Tibial nerve (tissue), 4 donors: ENCODE measurements at regions not wholly inside any gene's neighbourhood (a gene's known extent, or its start where the extent isn't known, plus 50 kb on each side); places are given as distances from the start of the nearest gene placed in this dataset.
"Not testable (repeated sequence)": the region's sequence is repeated elsewhere in the genome, so short reads cannot be mapped to it uniquely, and the experiment has no call there.

ENCODE experiments used
- DNase-seq, 2 donors: peaks; one replicate each; pipeline ENCODE4 v3.0.0-alpha.2; 2019; ENCODE audit warnings: low spot score in 2 of 2
- H3K27ac ChIP-seq, 4 donors: fragments of 200-600 bp; sonication (generic) in 3 of 4; one replicate each; pipeline ENCODE4 v1.5.1; 2017 to 2019; ENCODE audit warnings: mild to moderate bottlenecking in 1 of 4
- H3K27me3 ChIP-seq, 2 donors: fragments of 200-600 bp; sonication (generic) in 1 of 2; one replicate each; pipeline versions ENCODE4 v1.5.1 to v1.6.0; 2017 to 2019
- H3K36me3 ChIP-seq, 3 donors: fragments of 200-600 bp; sonication (generic); one replicate each; pipeline ENCODE4 v1.5.1; 2018 to 2019
- H3K4me1 ChIP-seq, 4 donors: fragments of 200-600 bp; sonication (generic) in 3 of 4; one replicate each; pipeline ENCODE4 v1.5.1; 2017 to 2019
- H3K4me3 ChIP-seq, 4 donors: fragments of 200-600 bp; sonication (generic) in 3 of 4; one replicate each; pipeline ENCODE4 v1.5.1; 2017 to 2019; ENCODE audit warnings: mild to moderate bottlenecking in 1 of 4, moderate library complexity in 1 of 4
- H3K9me3 ChIP-seq, 4 donors: fragments of 200-600 bp; sonication (generic) in 3 of 4; one replicate each; pipeline ENCODE4 v1.5.1; 2017 to 2019
- CTCF ChIP-seq, 5 experiments: fragments of 200-600 bp in 3 of 5; fragments of 450-650 bp in 2 of 5; sonication (generic) in 3 of 5; IDR thresholded peaks; one replicate each; pipeline ENCODE4 v1.5.1; 2016 to 2019; ENCODE audit warnings: antibody characterized with exemption in 5 of 5, mild to moderate bottlenecking in 3 of 5, moderate library complexity in 2 of 5
- EP300 ChIP-seq, 2 donors: sonication (generic); formaldehyde crosslinking; IDR thresholded peaks; one replicate each; pipeline ENCODE4 v1.6.1; 2017; ENCODE audit warnings: antibody characterized with exemption in 2 of 2, mild to moderate bottlenecking in 1 of 2
- POLR2A ChIP-seq, 2 donors: fragments of 450-650 bp; IDR thresholded peaks; one replicate each; pipeline ENCODE4 v1.6.1; 2017; ENCODE audit warnings: antibody characterized with exemption in 2 of 2, mild to moderate bottlenecking in 2 of 2, moderate library complexity in 2 of 2
- WGBS, 2 donors: methylation state at CpG; one replicate each; pipeline ENCODE4 v1.1.5; 2018; 5-methylcytosine and 5-hydroxymethylcytosine counted together

- no peak overlapping the region for H3K4me3 ChIP-seq
- H3K27ac ChIP-seq, result peak overlapping the region in 2 of 4 donors; percentile 1 to 97
- DNase-seq, result no peak
- TF ChIP-seq CTCF (IDR thresholded peaks at IDR 0.05) (no peak), EP300 (IDR thresholded peaks at IDR 0.05) (no peak), POLR2A (IDR thresholded peaks at IDR 0.05) (no peak)
- no peaks in the 10 kb centered on the region for H3K27me3 ChIP-seq
- no peaks in the 10 kb centered on the region for H3K36me3 ChIP-seq
- H3K4me1 ChIP-seq, result peaks cover 3 to 33% (median 16%) of the 10 kb centered on the region in 4 donors
- 84 to 94% methylated on average over 6 of the region's 6 CpGs for WGBS, 2 donors
- no peaks in the 10 kb centered on the region for H3K9me3 ChIP-seq
These were observed 105.1 kb upstream of the GALNT15 start for GRCh38 chr3:16069149-16069922.

- Histone ChIP-seq H3K36me3 (no peaks in the 10 kb centered on the region), H3K4me3 (no peak overlapping the region)
- 76 to 79% methylated on average over 5 of the region's 5 CpGs for WGBS, 2 donors
These were observed 103.8 kb upstream of the GALNT15 start for GRCh38 chr3:16070707-16071106.

GRCh38 chr3:16071206-16071605 lies 103.3 kb upstream of the GALNT15 start:
- TF ChIP-seq CTCF (IDR thresholded peaks at IDR 0.05), result no peak
- TF ChIP-seq POLR2A (IDR thresholded peaks at IDR 0.05), result no peak
- TF ChIP-seq EP300 (IDR thresholded peaks at IDR 0.05), result no peak
- 94 to 98% methylated on average over 6 of the region's 6 CpGs for WGBS, 2 donors
- Histone ChIP-seq H3K4me3 (no peak overlapping the region), H3K27ac (no peak overlapping the region), H3K4me1 (peaks cover 0 to 14% (median 4%) of the 10 kb centered on the region in 4 donors), H3K36me3 (no peaks in the 10 kb centered on the region), H3K9me3 (no peaks in the 10 kb centered on the region), H3K27me3 (no peaks in the 10 kb centered on the region)
- DNase-seq, result no peak

More at GRCh38 chr3:16070707-16071106, 103.8 kb upstream of the GALNT15 start:
- no peak for DNase-seq
- TF ChIP-seq CTCF (IDR thresholded peaks at IDR 0.05) (no peak), EP300 (IDR thresholded peaks at IDR 0.05) (no peak), POLR2A (IDR thresholded peaks at IDR 0.05) (no peak)
- peaks cover 0 to 19% (median 4%) of the 10 kb centered on the region in 4 donors for H3K4me1 ChIP-seq
- H3K27me3 ChIP-seq, result no peaks in the 10 kb centered on the region
- no peak overlapping the region for H3K27ac ChIP-seq
- no peaks in the 10 kb centered on the region for H3K9me3 ChIP-seq

- 79 to 90% methylated on average over 1 of the region's 1 CpG for WGBS, 2 donors
- Histone ChIP-seq H3K4me1 (peaks cover 0 to 12% (median 4%) of the 10 kb centered on the region in 4 donors), H3K27ac (no peak overlapping the region), H3K27me3 (no peaks in the 10 kb centered on the region), H3K36me3 (no peaks in the 10 kb centered on the region), H3K9me3 (peaks cover 0 to 3% (median 0%) of the 10 kb centered on the region in 4 donors), H3K4me3 (no peak overlapping the region)
- TF ChIP-seq EP300 (IDR thresholded peaks at IDR 0.05) (no peak), POLR2A (IDR thresholded peaks at IDR 0.05) (no peak), CTCF (IDR thresholded peaks at IDR 0.05) (no peak)
- DNase-seq, result no peak
These were observed 101.9 kb upstream of the GALNT15 start for GRCh38 chr3:16072420-16073110.

- H3K9me3 ChIP-seq, result peaks cover 0 to 3% (median 0%) of the 10 kb centered on the region in 4 donors
- H3K36me3 ChIP-seq, result no peaks in the 10 kb centered on the region
- no peak overlapping the region for H3K27ac ChIP-seq
- TF ChIP-seq CTCF (IDR thresholded peaks at IDR 0.05) (no peak), POLR2A (IDR thresholded peaks at IDR 0.05) (no peak), EP300 (IDR thresholded peaks at IDR 0.05) (no peak)
- no peaks in the 10 kb centered on the region for H3K27me3 ChIP-seq
- no peak overlapping the region for H3K4me3 ChIP-seq
- peaks cover 0 to 12% (median 4%) of the 10 kb centered on the region in 4 donors for H3K4me1 ChIP-seq
- DNase-seq, result no peak
These were observed 101.3 kb upstream of the GALNT15 start for GRCh38 chr3:16073203-16073602.

GRCh38 chr3:16073990-16074671 lies 100.3 kb upstream of the GALNT15 start:
- not testable (repeated sequence) for H3K9me3 ChIP-seq, H3K36me3 ChIP-seq, H3K27me3 ChIP-seq, H3K27ac ChIP-seq, DNase-seq, H3K4me1 ChIP-seq, H3K4me3 ChIP-seq
